ENCODE measurements at regions not wholly inside any gene's neighbourhood (a gene's known extent, or its start where the extent isn't known, plus 50 kb on each side); places are given as distances from the start of the nearest gene placed in this dataset.
A peak's percentile ranks its signal among the peaks of the same experiment; 100 is the strongest.
"Not testable (repeated sequence)": the region's sequence is repeated elsewhere in the genome, so short reads cannot be mapped to it uniquely, and the experiment has no call there.

- DNase-seq = not testable (repeated sequence)
These were observed 393.9 kb downstream of the ZNF674 start for GRCh38 chrX:46151332-46151731.

GRCh38 chrX:46144566-46144965 lies 400.7 kb downstream of the ZNF674 start:
- no peak for DNase-seq

- DNase-seq = peak in 1 of 2 experiments; percentile 35
These were observed 404.9 kb downstream of the ZNF674 start for GRCh38 chrX:46140272-46140671.

- no peak for DNase-seq
These were observed 415.0 kb downstream of the ZNF674 start for GRCh38 chrX:46130247-46130646.

- no peak for DNase-seq
These were observed 420.1 kb downstream of the ZNF674 start for GRCh38 chrX:46125111-46125510.

GRCh38 chrX:46117234-46117633 lies 428.0 kb downstream of the ZNF674 start:
- DNase-seq = no peak

- not testable (repeated sequence) for DNase-seq
These were observed 457.9 kb downstream of the ZNF674 start for GRCh38 chrX:46087310-46087709.

GRCh38 chrX:46080121-46080520 lies 465.1 kb downstream of the ZNF674 start:
- not testable (repeated sequence) for DNase-seq

- DNase-seq = no peak
These were observed 472.4 kb downstream of the ZNF674 start for GRCh38 chrX:46072791-46073190.

- DNase-seq = no peak
These were observed 472.8 kb downstream of the ZNF674 start for GRCh38 chrX:46072372-46072771.

- DNase-seq = no peak
These were observed 474.8 kb downstream of the ZNF674 start for GRCh38 chrX:46070421-46070820.

- no peak for DNase-seq
These were observed 485.9 kb downstream of the ZNF674 start for GRCh38 chrX:46059316-46059715.

GRCh38 chrX:46044486-46044885 lies 500.7 kb downstream of the ZNF674 start:
- DNase-seq = no peak

GRCh38 chrX:46040001-46040400 lies 505.2 kb downstream of the ZNF674 start:
- no peak for DNase-seq

- DNase-seq = no peak
These were observed 505.7 kb downstream of the ZNF674 start for GRCh38 chrX:46039526-46039925.

GRCh38 chrX:46036508-46036907 lies 508.7 kb downstream of the ZNF674 start:
- no peak for DNase-seq

- DNase-seq = no peak
These were observed 510.4 kb downstream of the ZNF674 start for GRCh38 chrX:46034868-46035267.

- DNase-seq = no peak
These were observed 515.4 kb downstream of the ZNF674 start for GRCh38 chrX:46029777-46030176.

GRCh38 chrX:46016296-46016695 lies 528.9 kb downstream of the ZNF674 start:
- DNase-seq = no peak

- DNase-seq = no peak
These were observed 529.6 kb downstream of the ZNF674 start for GRCh38 chrX:46015653-46016052.

GRCh38 chrX:45992402-45993123 lies 552.7 kb downstream of the ZNF674 start:
- no peak for DNase-seq

GRCh38 chrX:45986971-45987370 lies 558.2 kb downstream of the ZNF674 start:
- DNase-seq = no peak

GRCh38 chrX:45986081-45986480 lies 559.1 kb downstream of the ZNF674 start:
- no peak for DNase-seq

- not testable (repeated sequence) for DNase-seq
These were observed 562.1 kb downstream of the ZNF674 start for GRCh38 chrX:45982958-45983727.

All from stimulated activated CD4-positive, alpha-beta T cell treated with anti-CD3 and anti-CD28 coated beads, Interleukin-4, amount 100 ng/mL, for 4 hours (primary cell).